Endothelial cell of umbilical vein (primary cell): ENCODE measurements at regions not wholly inside any gene's neighbourhood (a gene's known extent, or its start where the extent isn't known, plus 50 kb on each side); places are given as distances from the start of the nearest gene placed in this dataset.

ENCODE experiments used
- BruUV-seq: library from RNA; stranded (reverse); fragments of 400-500 nt; replicated peaks from 2 replicates; lab custom pipeline; 2021; lab: Mats Ljungman, UMichigan
- CTCF ChIA-PET: fragments of 300-600, 350-600 bp; sonication (Branson Sonifier 250); formaldehyde crosslinking; loops from one replicate; lab custom pipeline; 2021; ENCODE audit warnings: antibody characterized with exemption, inconsistent platforms; lab: Charles Lee
- POLR2A ChIA-PET: fragments of 300-600, 350-600 bp; sonication (Branson Sonifier 250); formaldehyde crosslinking; loops from one replicate; lab custom pipeline; 2021; ENCODE audit warnings: antibody characterized with exemption, inconsistent platforms; lab: Charles Lee
- DNase-seq: peaks from one replicate; pipeline ENCODE4 v3.0.0-alpha.2; 2011; ENCODE audit warnings: low read depth, low spot score
- FAIRE-seq: peaks from 2 replicates; lab custom pipeline; 2011; peaks lifted over from hg19 to GRCh38; lab: Jason Lieb, UNC
- H2AFZ ChIP-seq: 2 replicates; pipeline ENCODE4 v1.6.0; 2012; ENCODE audit warnings: low read depth, low read length, control low read depth, inconsistent platforms
- H3K27ac ChIP-seq: 2 replicates; pipeline ENCODE4 v1.5.1; 2011; ENCODE audit warnings: low read depth, mild to moderate bottlenecking, control low read depth, low read length, moderate library complexity; ENCODE audit not compliant: insufficient read depth
- H3K27me3 ChIP-seq, 2 experiments: 2 replicates each; pipeline versions ENCODE4 v1.6.0 to v1.6.1; 2011; ENCODE audit warnings: low read length in 2 of 2, mixed read lengths in 1 of 2; ENCODE audit not compliant: control insufficient read depth in 2 of 2, insufficient read depth in 2 of 2
- H3K36me3 ChIP-seq, 2 experiments: 2 replicates in 1 of 2; 3 replicates in 1 of 2; pipeline ENCODE4 v1.5.1; 2011; ENCODE audit warnings: low read length in 2 of 2, mild to moderate bottlenecking in 1 of 2, moderate library complexity in 1 of 2; ENCODE audit not compliant: control insufficient read depth in 2 of 2, insufficient read depth in 2 of 2; ENCODE audit errors: extremely low read depth in 1 of 2
- H3K4me1 ChIP-seq: 3 replicates; pipeline ENCODE4 v1.5.1; 2011; ENCODE audit warnings: mild to moderate bottlenecking, low read length; ENCODE audit not compliant: control insufficient read depth, insufficient read depth; ENCODE audit errors: extremely low read depth
- H3K4me2 ChIP-seq: 2 replicates; pipeline ENCODE4 v1.6.1; 2011; ENCODE audit warnings: low read length, control low read depth, mixed read lengths; ENCODE audit not compliant: insufficient read depth
- H3K4me3 ChIP-seq, 3 experiments: fragments of 200-600 bp in 1 of 3; sonication (generic), shearing (Covaris generic) in 1 of 3; replicated peaks in 1 of 3; 2 replicates each; pipeline ENCODE4 v1.5.1; 2011 to 2016; ENCODE audit warnings: control low read depth in 3 of 3, low read length in 3 of 3, mild to moderate bottlenecking in 2 of 3, inconsistent platforms in 1 of 3, low read depth in 1 of 3, moderate library complexity in 1 of 3; ENCODE audit not compliant: insufficient read depth in 1 of 3
- H3K79me2 ChIP-seq: 2 replicates; pipeline ENCODE4 v1.6.0; 2012; ENCODE audit warnings: low read length, inconsistent platforms; ENCODE audit not compliant: control insufficient read depth, insufficient read depth
- H3K9ac ChIP-seq: replicated peaks from 2 replicates; pipeline ENCODE3; 2011; ENCODE audit warnings: low read length, control low read depth; ENCODE audit not compliant: insufficient read depth; ENCODE audit errors: extremely low read depth
- H3K9me1 ChIP-seq: replicated peaks from 3 replicates; pipeline ENCODE4 v1.6.0; 2011; ENCODE audit warnings: mild to moderate bottlenecking, low read length; ENCODE audit not compliant: control insufficient read depth, insufficient read depth; ENCODE audit errors: extremely low read depth
- H3K9me3 ChIP-seq: replicated peaks from 2 replicates; pipeline ENCODE4 v1.5.1; 2012; ENCODE audit warnings: low read length, inconsistent platforms; ENCODE audit not compliant: control insufficient read depth, insufficient read depth
- H4K20me1 ChIP-seq: replicated peaks from 2 replicates; pipeline ENCODE3; 2011; ENCODE audit warnings: mild to moderate bottlenecking, low read length; ENCODE audit not compliant: control insufficient read depth, insufficient read depth; ENCODE audit errors: extremely low read depth
- CTCF ChIP-seq, 2 donors: IDR thresholded peaks; 1 replicate in 1 of 2; 2 replicates in 1 of 2; pipeline ENCODE4 v1.5.1; 2011; ENCODE audit warnings: low read length in 2 of 2, mild to moderate bottlenecking in 2 of 2, moderate library complexity in 2 of 2, control low read depth in 1 of 2, inconsistent platforms in 1 of 2, low read depth in 1 of 2; ENCODE audit not compliant: insufficient read depth in 1 of 2; ENCODE audit errors: extremely low read depth in 1 of 2
- EZH2 ChIP-seq: IDR thresholded peaks from 2 replicates; pipeline ENCODE4 v1.6.1; 2012; ENCODE audit warnings: borderline replicate concordance, low read depth, mild to moderate bottlenecking, moderate library complexity, low read length, inconsistent platforms; ENCODE audit not compliant: severe bottlenecking
- FOS ChIP-seq: IDR thresholded peaks from 2 replicates; pipeline ENCODE4 v1.6.1; 2011; ENCODE audit warnings: mild to moderate bottlenecking, low read length, moderate library complexity, borderline replicate concordance; ENCODE audit not compliant: insufficient read depth
- GATA2 ChIP-seq: IDR thresholded peaks from 2 replicates; pipeline ENCODE4 v1.7.0; 2011; ENCODE audit warnings: low read depth, mild to moderate bottlenecking, moderate library complexity, mixed read lengths, low read length; ENCODE audit not compliant: insufficient read length, insufficient read depth
- JUN ChIP-seq: IDR thresholded peaks from 2 replicates; pipeline ENCODE4 v1.6.1; 2011; ENCODE audit warnings: borderline replicate concordance, low read depth; ENCODE audit not compliant: insufficient read length, insufficient read depth
- MAX ChIP-seq: IDR thresholded peaks from 2 replicates; pipeline ENCODE4 v1.6.1; 2011; ENCODE audit not compliant: insufficient read depth, insufficient read length
- MYC ChIP-seq: IDR thresholded peaks from one replicate; pipeline ENCODE4 v1.6.1; 2011; ENCODE audit warnings: mild to moderate bottlenecking, low read depth, low read length
- POLR2A ChIP-seq: IDR thresholded peaks from 2 replicates; pipeline ENCODE4 v1.6.1; 2012; ENCODE audit warnings: low read depth, mild to moderate bottlenecking, control low read depth, low read length
- POLR2AphosphoS5 ChIP-seq: IDR thresholded peaks from 2 replicates; pipeline ENCODE4 v1.6.1; 2012; ENCODE audit warnings: low read depth, mild to moderate bottlenecking, control low read depth, low read length, moderate library complexity; ENCODE audit not compliant: insufficient read depth
- dilution Hi-C: fragments of 300-500 bp; cut with MboI; formaldehyde crosslinking; loops from one replicate; pipeline ENCODE4 v1.15.0; 2019; ENCODE audit warnings: low sequenced_read_pairs; ENCODE audit not compliant: extremely low pct_ligation_motif_present
- intact Hi-C: fragments of 100-400 bp; cut with micrococcal nuclease; formaldehyde crosslinking; loops from one replicate; pipeline ENCODE4 v1.10.0; 2022

DNA sequence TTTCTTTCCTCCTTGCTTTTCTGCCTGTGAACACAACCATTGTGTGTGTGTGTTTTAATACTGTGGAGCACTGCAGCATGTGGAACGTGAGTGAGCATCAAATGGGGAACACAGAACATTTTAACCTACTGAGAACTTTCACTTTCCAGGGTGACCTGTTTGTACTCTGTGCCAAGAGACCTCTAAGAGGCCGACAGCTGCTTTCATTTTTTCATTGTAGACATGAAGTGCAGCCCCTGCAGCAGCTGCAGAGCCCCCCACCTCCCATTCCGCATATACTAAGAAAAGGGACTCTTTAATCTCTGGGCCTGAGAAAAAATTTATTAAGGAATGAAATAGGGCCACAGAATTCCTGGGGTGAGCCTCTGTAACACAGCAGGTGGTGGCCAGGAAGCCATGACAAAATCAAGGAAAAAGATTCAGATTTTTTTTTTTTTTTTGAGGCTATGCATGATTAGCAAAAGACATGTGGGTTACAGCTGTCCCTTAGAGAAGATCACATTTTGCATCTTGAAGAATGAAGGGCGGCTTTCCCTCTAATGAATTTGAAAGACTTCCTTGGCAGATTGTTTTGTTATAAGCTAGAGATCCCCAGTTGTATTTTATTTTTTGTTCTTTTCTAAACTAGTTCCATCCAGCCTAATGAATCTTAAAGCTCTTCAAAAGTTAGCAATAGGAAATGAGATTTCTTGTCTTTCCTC is 503.4 kb downstream of the CD109 start:
- dilution Hi-C loops: no loop called here
- Histone ChIP-seq H3K79me2 (no peaks in the 10 kb centered on the region), H3K4me1 (no peaks in the 10 kb centered on the region), H3K36me3 (no peaks in the 10 kb centered on the region), H3K4me3 (no peak overlapping the region), H3K4me2 (no peak overlapping the region), H3K27me3 (peaks cover 0 to 2% of the 10 kb centered on the region in 2 experiments), H3K9ac (no peak overlapping the region), H4K20me1 (no peaks in the 10 kb centered on the region), H3K27ac (no peak overlapping the region), H2AFZ (no peak overlapping the region), H3K9me1 (no peaks in the 10 kb centered on the region), H3K9me3 (no peaks in the 10 kb centered on the region)
- intact Hi-C loops: no loop called here
- BruUV-seq: no TSS peak
- no peak for DNase-seq
- TF ChIP-seq POLR2A (no peak), MYC (no peak), FOS (no peak), MAX (no peak), POLR2AphosphoS5 (no peak), EZH2 (no peak), JUN (no peak), CTCF (IDR thresholded peaks at IDR 0.05; ENCODE audit: extremely low read depth in 1 of 2, insufficient read depth in 1 of 2, low read depth in 1 of 2, low read length in 2 of 2) (no peak), GATA2 (no peak)
- POLR2A ChIA-PET: no interaction called here
- no peak for FAIRE-seq
- CTCF ChIA-PET: interaction anchor here (0.7 kb wide), 1 partner anchor 148 kb away, joined by 3 read pairs; no protein-coding TSS in a partner anchor
